Endothelial cell of umbilical vein (primary cell): ENCODE measurements at regions not wholly inside any gene's neighbourhood (a gene's known extent, or its start where the extent isn't known, plus 50 kb on each side); places are given as distances from the start of the nearest gene placed in this dataset.

Experiments used
- BruUV-seq: library from RNA; stranded (reverse); fragments of 400-500 nt; replicated peaks from 2 replicates; lab custom pipeline; 2021; lab: Mats Ljungman, UMichigan
- CTCF ChIA-PET: fragments of 300-600, 350-600 bp; sonication (Branson Sonifier 250); formaldehyde crosslinking; loops from one replicate; lab custom pipeline; 2021; ENCODE audit warnings: antibody characterized with exemption, inconsistent platforms; lab: Charles Lee
- POLR2A ChIA-PET: fragments of 300-600, 350-600 bp; sonication (Branson Sonifier 250); formaldehyde crosslinking; loops from one replicate; lab custom pipeline; 2021; ENCODE audit warnings: antibody characterized with exemption, inconsistent platforms; lab: Charles Lee
- DNase-seq: peaks from one replicate; pipeline ENCODE4 v3.0.0-alpha.2; 2011; ENCODE audit warnings: low read depth, low spot score
- FAIRE-seq: peaks from 2 replicates; lab custom pipeline; 2011; peaks lifted over from hg19 to GRCh38; lab: Jason Lieb, UNC
- H2AFZ ChIP-seq: 2 replicates; pipeline ENCODE4 v1.6.0; 2012; ENCODE audit warnings: low read depth, low read length, control low read depth, inconsistent platforms
- H3K27ac ChIP-seq: 2 replicates; pipeline ENCODE4 v1.5.1; 2011; ENCODE audit warnings: low read depth, mild to moderate bottlenecking, control low read depth, low read length, moderate library complexity; ENCODE audit not compliant: insufficient read depth
- H3K27me3 ChIP-seq, 2 experiments: 2 replicates each; pipeline versions ENCODE4 v1.6.0 to v1.6.1; 2011; ENCODE audit warnings: low read length in 2 of 2, mixed read lengths in 1 of 2; ENCODE audit not compliant: control insufficient read depth in 2 of 2, insufficient read depth in 2 of 2
- H3K36me3 ChIP-seq, 2 experiments: 2 replicates in 1 of 2; 3 replicates in 1 of 2; pipeline ENCODE4 v1.5.1; 2011; ENCODE audit warnings: low read length in 2 of 2, mild to moderate bottlenecking in 1 of 2, moderate library complexity in 1 of 2; ENCODE audit not compliant: control insufficient read depth in 2 of 2, insufficient read depth in 2 of 2; ENCODE audit errors: extremely low read depth in 1 of 2
- H3K4me1 ChIP-seq: 3 replicates; pipeline ENCODE4 v1.5.1; 2011; ENCODE audit warnings: mild to moderate bottlenecking, low read length; ENCODE audit not compliant: control insufficient read depth, insufficient read depth; ENCODE audit errors: extremely low read depth
- H3K4me2 ChIP-seq: 2 replicates; pipeline ENCODE4 v1.6.1; 2011; ENCODE audit warnings: low read length, control low read depth, mixed read lengths; ENCODE audit not compliant: insufficient read depth
- H3K4me3 ChIP-seq, 3 experiments: fragments of 200-600 bp in 1 of 3; sonication (generic), shearing (Covaris generic) in 1 of 3; replicated peaks in 1 of 3; 2 replicates each; pipeline ENCODE4 v1.5.1; 2011 to 2016; ENCODE audit warnings: control low read depth in 3 of 3, low read length in 3 of 3, mild to moderate bottlenecking in 2 of 3, inconsistent platforms in 1 of 3, low read depth in 1 of 3, moderate library complexity in 1 of 3; ENCODE audit not compliant: insufficient read depth in 1 of 3
- H3K79me2 ChIP-seq: 2 replicates; pipeline ENCODE4 v1.6.0; 2012; ENCODE audit warnings: low read length, inconsistent platforms; ENCODE audit not compliant: control insufficient read depth, insufficient read depth
- H3K9ac ChIP-seq: replicated peaks from 2 replicates; pipeline ENCODE3; 2011; ENCODE audit warnings: low read length, control low read depth; ENCODE audit not compliant: insufficient read depth; ENCODE audit errors: extremely low read depth
- H3K9me1 ChIP-seq: replicated peaks from 3 replicates; pipeline ENCODE4 v1.6.0; 2011; ENCODE audit warnings: mild to moderate bottlenecking, low read length; ENCODE audit not compliant: control insufficient read depth, insufficient read depth; ENCODE audit errors: extremely low read depth
- H3K9me3 ChIP-seq: replicated peaks from 2 replicates; pipeline ENCODE4 v1.5.1; 2012; ENCODE audit warnings: low read length, inconsistent platforms; ENCODE audit not compliant: control insufficient read depth, insufficient read depth
- H4K20me1 ChIP-seq: replicated peaks from 2 replicates; pipeline ENCODE3; 2011; ENCODE audit warnings: mild to moderate bottlenecking, low read length; ENCODE audit not compliant: control insufficient read depth, insufficient read depth; ENCODE audit errors: extremely low read depth
- CTCF ChIP-seq, 2 donors: IDR thresholded peaks; 1 replicate in 1 of 2; 2 replicates in 1 of 2; pipeline ENCODE4 v1.5.1; 2011; ENCODE audit warnings: low read length in 2 of 2, mild to moderate bottlenecking in 2 of 2, moderate library complexity in 2 of 2, control low read depth in 1 of 2, inconsistent platforms in 1 of 2, low read depth in 1 of 2; ENCODE audit not compliant: insufficient read depth in 1 of 2; ENCODE audit errors: extremely low read depth in 1 of 2
- EZH2 ChIP-seq: IDR thresholded peaks from 2 replicates; pipeline ENCODE4 v1.6.1; 2012; ENCODE audit warnings: borderline replicate concordance, low read depth, mild to moderate bottlenecking, moderate library complexity, low read length, inconsistent platforms; ENCODE audit not compliant: severe bottlenecking
- FOS ChIP-seq: IDR thresholded peaks from 2 replicates; pipeline ENCODE4 v1.6.1; 2011; ENCODE audit warnings: mild to moderate bottlenecking, low read length, moderate library complexity, borderline replicate concordance; ENCODE audit not compliant: insufficient read depth
- GATA2 ChIP-seq: IDR thresholded peaks from 2 replicates; pipeline ENCODE4 v1.7.0; 2011; ENCODE audit warnings: low read depth, mild to moderate bottlenecking, moderate library complexity, mixed read lengths, low read length; ENCODE audit not compliant: insufficient read length, insufficient read depth
- JUN ChIP-seq: IDR thresholded peaks from 2 replicates; pipeline ENCODE4 v1.6.1; 2011; ENCODE audit warnings: borderline replicate concordance, low read depth; ENCODE audit not compliant: insufficient read length, insufficient read depth
- MAX ChIP-seq: IDR thresholded peaks from 2 replicates; pipeline ENCODE4 v1.6.1; 2011; ENCODE audit not compliant: insufficient read depth, insufficient read length
- MYC ChIP-seq: IDR thresholded peaks from one replicate; pipeline ENCODE4 v1.6.1; 2011; ENCODE audit warnings: mild to moderate bottlenecking, low read depth, low read length
- POLR2A ChIP-seq: IDR thresholded peaks from 2 replicates; pipeline ENCODE4 v1.6.1; 2012; ENCODE audit warnings: low read depth, mild to moderate bottlenecking, control low read depth, low read length
- POLR2AphosphoS5 ChIP-seq: IDR thresholded peaks from 2 replicates; pipeline ENCODE4 v1.6.1; 2012; ENCODE audit warnings: low read depth, mild to moderate bottlenecking, control low read depth, low read length, moderate library complexity; ENCODE audit not compliant: insufficient read depth
- dilution Hi-C: fragments of 300-500 bp; cut with MboI; formaldehyde crosslinking; loops from one replicate; pipeline ENCODE4 v1.15.0; 2019; ENCODE audit warnings: low sequenced_read_pairs; ENCODE audit not compliant: extremely low pct_ligation_motif_present
- intact Hi-C: fragments of 100-400 bp; cut with micrococcal nuclease; formaldehyde crosslinking; loops from one replicate; pipeline ENCODE4 v1.10.0; 2022

DNA sequence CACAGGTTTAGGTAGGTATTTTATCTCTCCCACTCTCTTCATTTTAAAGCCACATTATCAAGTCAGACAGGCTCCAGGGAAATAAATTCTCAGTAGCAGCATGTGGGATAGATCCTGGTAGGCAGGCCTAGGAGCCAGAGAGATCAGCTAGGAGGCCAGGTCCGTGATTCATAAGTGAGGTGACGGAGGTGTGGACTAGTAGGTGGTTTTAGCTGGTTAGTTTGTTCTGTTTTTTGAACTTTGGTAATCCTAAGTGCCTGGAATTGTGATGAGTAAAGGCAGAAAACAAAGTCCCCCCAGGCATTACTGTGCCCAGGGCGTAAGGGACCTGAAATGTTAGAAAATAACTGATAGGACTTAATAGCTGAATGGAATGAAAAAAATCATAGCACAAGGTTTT is 53.6 kb upstream of the E2F3 start:
- CTCF ChIA-PET, result no interaction called here
- intact Hi-C loops, result no loop called here
- H3K79me2 ChIP-seq, result no peaks in the 10 kb centered on the region
- no peaks in the 10 kb centered on the region for H4K20me1 ChIP-seq
- H3K4me2 ChIP-seq, result no peak overlapping the region
- FAIRE-seq, result no peak
- no peaks in the 10 kb centered on the region for H3K36me3 ChIP-seq
- H3K9ac ChIP-seq, result no peak overlapping the region
- no peaks in the 10 kb centered on the region for H3K4me1 ChIP-seq
- no peak for DNase-seq
- no peak overlapping the region for H3K4me3 ChIP-seq
- no peak overlapping the region for H3K27ac ChIP-seq
- no peaks in the 10 kb centered on the region for H3K9me1 ChIP-seq
- POLR2A ChIA-PET, result no interaction called here
- dilution Hi-C loops, result no loop called here
- no peaks in the 10 kb centered on the region for H3K27me3 ChIP-seq
- BruUV-seq, result no TSS peak
- H2AFZ ChIP-seq, result no peak overlapping the region
- no peak for TF ChIP-seq MYC
- TF ChIP-seq CTCF (IDR thresholded peaks at IDR 0.05; ENCODE audit: extremely low read depth in 1 of 2, insufficient read depth in 1 of 2, low read depth in 1 of 2, low read length in 2 of 2), result no peak
- no peak for TF ChIP-seq MAX
- H3K9me3 ChIP-seq, result no peaks in the 10 kb centered on the region

- Histone ChIP-seq H3K4me3 (no peak overlapping the region), H3K4me2 (no peak overlapping the region), H3K27me3 (no peaks in the 10 kb centered on the region), H3K9me3 (no peaks in the 10 kb centered on the region), H3K9me1 (no peaks in the 10 kb centered on the region), H2AFZ (no peak overlapping the region), H4K20me1 (no peaks in the 10 kb centered on the region), H3K9ac (no peak overlapping the region), H3K36me3 (no peaks in the 10 kb centered on the region), H3K79me2 (no peaks in the 10 kb centered on the region), H3K27ac (no peak overlapping the region), H3K4me1 (no peaks in the 10 kb centered on the region)
- dilution Hi-C loops (no loop called here), intact Hi-C loops (no loop called here)
- TF ChIP-seq EZH2 (no peak), FOS (no peak), POLR2A (no peak), MAX (no peak), POLR2AphosphoS5 (no peak), CTCF (IDR thresholded peaks at IDR 0.05; ENCODE audit: extremely low read depth in 1 of 2, insufficient read depth in 1 of 2, low read depth in 1 of 2, low read length in 2 of 2) (no peak), GATA2 (no peak), JUN (no peak), MYC (no peak)
- no peak for DNase-seq
- ChIA-PET POLR2A (no interaction called here), CTCF (interaction anchor here (0.6 kb wide), 1 partner anchor 51 kb away, joined by 3 read pairs; no protein-coding TSS in a partner anchor)
- no TSS peak for BruUV-seq
- no peak for FAIRE-seq
Observed at GRCh38 chr6:20349225-20349624, 52.5 kb upstream of the E2F3 start.
